Colonic mucosa (tissue), 4 donors: ENCODE measurements at regions not wholly inside any gene's neighbourhood (a gene's known extent, or its start where the extent isn't known, plus 50 kb on each side); places are given as distances from the start of the nearest gene placed in this dataset.

Experiments
- DNase-seq: peaks from one replicate; pipeline ENCODE4 v3.0.0-alpha.2; 2020
- H3K27ac ChIP-seq: fragments of 200-600 bp; one replicate; pipeline ENCODE4 v1.8.0; 2021
- H3K27me3 ChIP-seq: fragments of 200-600 bp; one replicate; pipeline ENCODE4 v1.8.0; 2021
- H3K36me3 ChIP-seq: fragments of 200-600 bp; one replicate; pipeline ENCODE4 v1.8.0; 2021
- H3K4me1 ChIP-seq: fragments of 200-600 bp; one replicate; pipeline ENCODE4 v1.8.0; 2021; ENCODE audit warnings: mild to moderate bottlenecking
- H3K4me3 ChIP-seq: fragments of 200-600 bp; one replicate; pipeline ENCODE4 v1.8.0; 2021
- H3K9ac ChIP-seq, 2 donors: one replicate each; pipeline ENCODE4 v1.7.0; 2013; ENCODE audit warnings: control low read depth in 2 of 2, low read depth in 2 of 2, low read length in 2 of 2
- H3K9me3 ChIP-seq: fragments of 200-600 bp; one replicate; pipeline ENCODE4 v1.8.0; 2021
- intact Hi-C: fragments of 100-400 bp; cut with DNase I; formaldehyde crosslinking; loops from one replicate; pipeline ENCODE4 v1.14.1; 2022
- TF ChIP-seq, protein P1 (sequence below): fragments of 200-600 bp; IDR thresholded peaks from one replicate; pipeline ENCODE4 v1.8.0; 2022; ENCODE audit warnings: antibody characterized with exemption, mild to moderate bottlenecking
- donor health status: healthy.
- donor health status: DM: no; HTN: no; CAD: no.
- donor health status: DM: no; HTN: no; CAD: no.

DNA sequence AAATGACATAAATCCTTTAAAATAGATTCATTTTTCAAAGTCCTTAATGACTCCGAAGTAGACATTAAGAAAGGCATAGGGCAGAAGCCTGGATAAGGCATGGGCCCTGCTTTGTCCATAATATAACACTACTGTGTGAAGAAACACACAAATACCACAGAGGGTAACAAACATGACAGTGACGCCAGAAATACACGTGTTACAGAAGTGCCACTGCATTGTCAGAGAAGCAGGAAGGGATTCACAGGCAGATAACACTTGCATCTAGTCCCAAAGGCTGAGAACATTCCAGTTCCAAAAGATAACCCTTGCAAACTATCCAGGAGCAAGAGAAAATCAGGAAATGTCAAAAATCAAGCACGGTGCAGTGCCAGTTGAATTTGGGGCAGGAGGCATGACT lies 633.2 kb downstream of the LIG4 start:
- Histone ChIP-seq H3K27ac (no peak overlapping the region), H3K4me3 (no peak overlapping the region), H3K4me1 (no peaks in the 10 kb centered on the region), H3K9ac (no peak overlapping the region), H3K9me3 (no peaks in the 10 kb centered on the region), H3K27me3 (no peaks in the 10 kb centered on the region), H3K36me3 (no peaks in the 10 kb centered on the region)
- TF ChIP-seq, protein P1, sequence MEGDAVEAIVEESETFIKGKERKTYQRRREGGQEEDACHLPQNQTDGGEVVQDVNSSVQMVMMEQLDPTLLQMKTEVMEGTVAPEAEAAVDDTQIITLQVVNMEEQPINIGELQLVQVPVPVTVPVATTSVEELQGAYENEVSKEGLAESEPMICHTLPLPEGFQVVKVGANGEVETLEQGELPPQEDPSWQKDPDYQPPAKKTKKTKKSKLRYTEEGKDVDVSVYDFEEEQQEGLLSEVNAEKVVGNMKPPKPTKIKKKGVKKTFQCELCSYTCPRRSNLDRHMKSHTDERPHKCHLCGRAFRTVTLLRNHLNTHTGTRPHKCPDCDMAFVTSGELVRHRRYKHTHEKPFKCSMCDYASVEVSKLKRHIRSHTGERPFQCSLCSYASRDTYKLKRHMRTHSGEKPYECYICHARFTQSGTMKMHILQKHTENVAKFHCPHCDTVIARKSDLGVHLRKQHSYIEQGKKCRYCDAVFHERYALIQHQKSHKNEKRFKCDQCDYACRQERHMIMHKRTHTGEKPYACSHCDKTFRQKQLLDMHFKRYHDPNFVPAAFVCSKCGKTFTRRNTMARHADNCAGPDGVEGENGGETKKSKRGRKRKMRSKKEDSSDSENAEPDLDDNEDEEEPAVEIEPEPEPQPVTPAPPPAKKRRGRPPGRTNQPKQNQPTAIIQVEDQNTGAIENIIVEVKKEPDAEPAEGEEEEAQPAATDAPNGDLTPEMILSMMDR: no peak
- intact Hi-C loops: no loop called here
- no peak for DNase-seq

GRCh38 chr13:107580741-107581412 lies 634.5 kb downstream of the LIG4 start:
- Histone ChIP-seq H3K9me3 (no peaks in the 10 kb centered on the region), H3K27ac (no peak overlapping the region), H3K4me1 (no peaks in the 10 kb centered on the region), H3K4me3 (no peak overlapping the region), H3K27me3 (no peaks in the 10 kb centered on the region), H3K36me3 (no peaks in the 10 kb centered on the region), H3K9ac (no peak overlapping the region)
- no peak for DNase-seq
- TF ChIP-seq, protein P1: no peak
- intact Hi-C loops: no loop called here

DNA sequence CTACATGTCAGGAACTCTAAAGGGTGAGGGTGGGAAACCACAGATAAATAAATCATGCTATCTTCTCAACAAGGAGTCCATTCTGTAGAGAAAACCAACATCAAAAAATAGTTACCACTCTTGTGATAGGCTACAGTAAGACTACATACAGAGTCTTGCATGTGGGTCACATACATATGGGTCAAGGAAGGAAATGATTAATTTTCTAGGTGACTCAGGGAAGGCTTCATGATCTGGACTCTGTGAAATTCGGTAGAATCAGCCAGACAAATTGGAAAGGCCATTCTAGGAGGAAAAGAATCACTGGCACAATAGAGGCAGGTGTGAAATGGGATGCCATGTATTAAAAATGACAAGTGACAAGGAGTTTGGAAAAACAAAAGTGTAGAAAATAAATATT lies 638.9 kb downstream of the LIG4 start:
- intact Hi-C loops: no loop called here
- no peak overlapping the region for H3K9ac ChIP-seq
- no peaks in the 10 kb centered on the region for H3K9me3 ChIP-seq
- no peaks in the 10 kb centered on the region for H3K27me3 ChIP-seq
- no peaks in the 10 kb centered on the region for H3K36me3 ChIP-seq
- H3K27ac ChIP-seq: no peak overlapping the region
- H3K4me1 ChIP-seq: no peaks in the 10 kb centered on the region
- DNase-seq: no peak
- TF ChIP-seq, protein P1: no peak
- no peak overlapping the region for H3K4me3 ChIP-seq

DNA sequence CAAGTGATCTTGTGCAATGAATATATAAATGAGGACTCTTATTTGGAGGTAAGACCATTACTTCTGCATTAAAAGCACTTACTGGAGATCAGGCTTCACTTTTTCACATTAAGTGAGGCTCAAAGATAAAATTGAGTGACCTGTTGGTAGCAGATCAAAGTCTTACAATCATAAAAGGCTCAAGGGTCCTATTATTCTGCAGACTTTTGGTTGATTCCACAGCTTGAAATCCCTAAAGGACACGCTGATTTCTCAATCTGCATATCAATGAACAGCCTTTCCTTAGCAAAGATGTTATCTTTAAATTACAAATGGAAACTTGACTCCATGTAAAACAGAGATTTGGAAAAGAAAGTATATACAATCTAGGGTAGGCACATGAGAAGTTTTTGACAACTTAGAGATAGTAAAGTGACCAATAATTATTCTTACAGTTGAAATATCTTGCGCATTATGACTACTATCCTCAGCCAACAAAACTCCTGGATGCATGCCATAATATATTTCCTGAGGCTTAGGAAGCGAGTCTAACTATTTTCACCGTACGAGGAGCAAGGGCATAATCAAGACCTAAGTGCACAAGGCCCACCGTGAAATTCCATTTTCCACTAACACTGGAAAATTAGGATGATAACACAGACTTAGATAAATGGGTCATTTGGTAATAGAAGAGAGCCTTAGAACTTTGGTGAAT lies 640.7 kb downstream of the LIG4 start:
- TF ChIP-seq, protein P1: no peak
- no peak overlapping the region for H3K9ac ChIP-seq
- no peaks in the 10 kb centered on the region for H3K9me3 ChIP-seq
- no peak overlapping the region for H3K27ac ChIP-seq
- no peaks in the 10 kb centered on the region for H3K27me3 ChIP-seq
- no peak for DNase-seq
- H3K36me3 ChIP-seq: no peaks in the 10 kb centered on the region
- H3K4me3 ChIP-seq: no peak overlapping the region
- intact Hi-C loops: no loop called here
- no peaks in the 10 kb centered on the region for H3K4me1 ChIP-seq

- Histone ChIP-seq H3K9me3 (no peaks in the 10 kb centered on the region), H3K36me3 (no peaks in the 10 kb centered on the region), H3K9ac (no peak overlapping the region), H3K4me1 (no peaks in the 10 kb centered on the region), H3K27ac (no peak overlapping the region), H3K4me3 (no peak overlapping the region), H3K27me3 (no peaks in the 10 kb centered on the region)
- intact Hi-C loops: no loop called here
- no peak for DNase-seq
- TF ChIP-seq, protein P1: no peak
Observed at GRCh38 chr13:107573184-107573583, 642.2 kb downstream of the LIG4 start.
